ENCODE measurements at regions not wholly inside any gene's neighbourhood (a gene's known extent, or its start where the extent isn't known, plus 50 kb on each side); places are given as distances from the start of the nearest gene placed in this dataset.

DNA sequence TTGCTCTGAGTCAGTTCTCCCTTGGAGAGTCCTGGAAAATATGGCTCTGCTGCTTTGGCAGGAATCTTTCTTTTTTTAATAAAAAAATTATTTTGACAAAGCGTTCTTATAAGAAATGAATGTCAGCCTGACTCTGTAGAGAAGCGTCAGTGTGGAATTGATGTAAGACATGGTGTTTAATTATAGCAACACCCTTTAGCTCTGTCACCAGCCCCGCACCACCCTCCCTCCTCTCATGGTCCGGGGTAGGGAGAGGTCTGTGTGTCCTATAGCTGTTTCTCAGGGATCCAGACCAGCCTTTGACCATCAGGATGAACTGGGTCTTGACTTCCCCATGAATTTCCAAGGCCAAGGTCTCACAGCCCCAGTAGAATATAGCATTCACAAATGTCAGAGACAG is 120.6 kb downstream of the CHST1 start:
- TF ChIP-seq, protein P1, sequence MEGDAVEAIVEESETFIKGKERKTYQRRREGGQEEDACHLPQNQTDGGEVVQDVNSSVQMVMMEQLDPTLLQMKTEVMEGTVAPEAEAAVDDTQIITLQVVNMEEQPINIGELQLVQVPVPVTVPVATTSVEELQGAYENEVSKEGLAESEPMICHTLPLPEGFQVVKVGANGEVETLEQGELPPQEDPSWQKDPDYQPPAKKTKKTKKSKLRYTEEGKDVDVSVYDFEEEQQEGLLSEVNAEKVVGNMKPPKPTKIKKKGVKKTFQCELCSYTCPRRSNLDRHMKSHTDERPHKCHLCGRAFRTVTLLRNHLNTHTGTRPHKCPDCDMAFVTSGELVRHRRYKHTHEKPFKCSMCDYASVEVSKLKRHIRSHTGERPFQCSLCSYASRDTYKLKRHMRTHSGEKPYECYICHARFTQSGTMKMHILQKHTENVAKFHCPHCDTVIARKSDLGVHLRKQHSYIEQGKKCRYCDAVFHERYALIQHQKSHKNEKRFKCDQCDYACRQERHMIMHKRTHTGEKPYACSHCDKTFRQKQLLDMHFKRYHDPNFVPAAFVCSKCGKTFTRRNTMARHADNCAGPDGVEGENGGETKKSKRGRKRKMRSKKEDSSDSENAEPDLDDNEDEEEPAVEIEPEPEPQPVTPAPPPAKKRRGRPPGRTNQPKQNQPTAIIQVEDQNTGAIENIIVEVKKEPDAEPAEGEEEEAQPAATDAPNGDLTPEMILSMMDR (IDR thresholded peaks at IDR 0.05; ENCODE audit: insufficient read depth, low read depth, low read length), result no peak
- TF ChIP-seq EZH2 (IDR thresholded peaks at IDR 0.05; ENCODE audit: insufficient read depth, low read length), result no peak
